Small intestine (tissue), 7 donors: ENCODE measurements at regions not wholly inside any gene's neighbourhood (a gene's known extent, or its start where the extent isn't known, plus 50 kb on each side); places are given as distances from the start of the nearest gene placed in this dataset.

Experiments used
- DNase-seq, 2 donors: peaks; one replicate each; pipeline versions ENCODE4 v3.0.0 to v3.0.0-alpha.2; 2013
- FAIRE-seq: peaks from 2 replicates; lab custom pipeline; 2012; peaks lifted over from hg19 to GRCh38; lab: Jason Lieb, UNC
- H3K27ac ChIP-seq, 3 donors: one replicate each; pipeline ENCODE4 v1.5.1; 2013; ENCODE audit warnings: low read length in 2 of 3, mild to moderate bottlenecking in 2 of 3, control low read depth in 1 of 3, inconsistent platforms in 1 of 3, low read depth in 1 of 3, moderate library complexity in 1 of 3
- H3K27me3 ChIP-seq, 3 donors: one replicate each; pipeline ENCODE4 v1.6.1; 2013; ENCODE audit warnings: low read length in 3 of 3, inconsistent platforms in 1 of 3; ENCODE audit not compliant: control insufficient read depth in 3 of 3, insufficient read depth in 3 of 3
- H3K36me3 ChIP-seq, 3 donors: one replicate each; pipeline ENCODE4 v1.6.1; 2013; ENCODE audit warnings: low read length in 3 of 3, inconsistent platforms in 1 of 3, low read depth in 1 of 3, mild to moderate bottlenecking in 1 of 3, moderate library complexity in 1 of 3; ENCODE audit not compliant: control insufficient read depth in 3 of 3, insufficient read depth in 2 of 3
- H3K4me1 ChIP-seq, 3 donors: one replicate each; pipeline ENCODE4 v1.6.1; 2013; ENCODE audit warnings: low read length in 2 of 3, inconsistent platforms in 1 of 3, low read depth in 1 of 3, mild to moderate bottlenecking in 1 of 3, moderate library complexity in 1 of 3; ENCODE audit not compliant: control insufficient read depth in 3 of 3, insufficient read depth in 2 of 3
- H3K4me3 ChIP-seq, 3 donors: one replicate each; pipeline ENCODE4 v1.5.1; 2013; ENCODE audit warnings: low read length in 3 of 3, control low read depth in 1 of 3, inconsistent platforms in 1 of 3, low read depth in 1 of 3, mild to moderate bottlenecking in 1 of 3, moderate library complexity in 1 of 3
- H3K9me3 ChIP-seq, 2 donors: one replicate each; pipeline ENCODE4 v1.6.1; 2013; ENCODE audit warnings: low read depth in 1 of 2, low read length in 1 of 2; ENCODE audit not compliant: control insufficient read depth in 2 of 2, insufficient read depth in 1 of 2
- WGBS, 3 donors: extraction: QIAGEN DNeasy Blood & Tissue Kit; methylation state at CpG; one replicate each; pipeline ENCODE4 v1.1.7; 2013; 5-methylcytosine and 5-hydroxymethylcytosine counted together
- donor health status: healthy with polysubstance abuse.
- donor health status: control.
- donor health status: control.
- donor health status: Bipolar disorder and iron deficiency.
- donor health status: healthy.

DNA sequence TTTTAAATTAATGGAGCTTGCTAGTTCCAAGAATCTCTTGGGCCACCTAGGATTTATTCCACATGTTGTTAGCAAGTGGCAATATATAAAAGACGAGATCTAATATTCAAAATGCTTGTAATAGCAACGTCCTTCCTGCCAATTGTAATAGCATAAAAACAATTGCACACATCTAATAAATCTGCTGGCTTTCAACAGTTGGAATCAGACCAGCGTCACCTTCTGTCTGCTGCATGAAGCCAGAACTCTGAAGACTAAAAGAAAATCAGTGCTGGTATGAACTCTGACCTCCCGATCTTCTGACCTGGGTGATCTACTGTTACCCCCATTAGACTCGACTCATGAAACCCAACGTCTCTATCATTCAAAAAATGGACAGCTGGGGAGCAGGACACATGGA lies 100.6 kb downstream of the DIO2 start:
- no peak overlapping the region for H3K4me3 ChIP-seq
- FAIRE-seq (no peak), DNase-seq (no peak)
- no peaks in the 10 kb centered on the region for H3K36me3 ChIP-seq
- 60 to 65% (median 63%) methylated on average over 6 of the region's 6 CpGs for WGBS, 3 donors
- H3K4me1 ChIP-seq: no peaks in the 10 kb centered on the region
- no peaks in the 10 kb centered on the region for H3K9me3 ChIP-seq
- H3K27ac ChIP-seq: no peak overlapping the region
- H3K27me3 ChIP-seq: no peaks in the 10 kb centered on the region

- H3K36me3 ChIP-seq: no peaks in the 10 kb centered on the region
- H3K27ac ChIP-seq: no peak overlapping the region
- no peak overlapping the region for H3K4me3 ChIP-seq
- no peaks in the 10 kb centered on the region for H3K4me1 ChIP-seq
- no peaks in the 10 kb centered on the region for H3K9me3 ChIP-seq
- H3K27me3 ChIP-seq: no peaks in the 10 kb centered on the region
- DNase-seq (no peak), FAIRE-seq (no peak)
- 13 to 58% (median 19%) methylated on average over 1 of the region's 1 CpG for WGBS, 3 donors
Observed at GRCh38 chr14:80109055-80109454, 102.2 kb downstream of the DIO2 start.

DNA sequence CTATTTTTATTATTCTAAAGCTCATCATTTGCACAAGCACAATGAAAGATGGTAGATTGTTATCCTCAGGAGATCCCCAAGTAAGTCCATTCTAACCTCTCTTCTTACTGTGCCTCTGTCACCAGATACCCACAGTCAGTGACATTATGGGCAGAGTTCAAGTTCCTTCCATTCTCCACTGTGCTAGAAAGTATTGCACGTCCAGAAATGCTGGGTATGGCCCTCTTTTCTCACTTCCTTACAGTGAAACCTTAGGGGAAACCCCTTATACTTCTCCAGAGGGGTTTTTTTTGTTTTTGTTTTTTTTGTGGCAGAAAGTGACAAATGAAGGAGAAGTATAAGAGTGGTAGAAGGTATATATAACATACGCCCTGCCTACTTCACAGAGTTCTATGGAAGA lies 102.9 kb downstream of the DIO2 start:
- Histone ChIP-seq H3K4me3 (no peak overlapping the region), H3K27me3 (no peaks in the 10 kb centered on the region), H3K9me3 (no peaks in the 10 kb centered on the region), H3K4me1 (no peaks in the 10 kb centered on the region), H3K36me3 (no peaks in the 10 kb centered on the region), H3K27ac (no peak overlapping the region)
- FAIRE-seq (no peak), DNase-seq (no peak)
- WGBS, 3 donors: 55 to 69% (median 67%) methylated on average over 2 of the region's 2 CpGs

DNA sequence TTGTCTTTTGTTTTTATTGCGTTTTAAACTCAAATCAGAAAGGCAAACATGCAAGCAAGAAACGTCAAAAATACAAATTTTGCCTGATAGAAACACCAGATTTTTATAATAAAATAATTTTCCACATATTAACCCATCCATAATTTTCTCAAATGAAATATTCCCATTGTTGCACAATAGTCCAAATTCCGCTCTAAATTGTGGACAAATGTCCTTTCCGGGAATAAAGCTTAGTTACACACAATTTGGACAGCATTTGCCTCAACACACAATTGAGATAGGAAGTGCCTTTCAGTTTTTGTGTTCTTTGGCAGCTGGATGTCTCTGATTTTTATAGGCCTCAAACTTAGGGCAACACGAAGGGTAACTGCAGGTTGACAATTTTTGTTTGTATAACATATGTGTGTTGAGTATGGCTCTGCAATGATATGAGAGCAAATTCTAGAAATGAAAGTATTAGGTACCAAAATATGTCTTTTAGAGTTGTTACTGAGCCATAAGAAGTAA lies 105.8 kb downstream of the DIO2 start:
- H3K27me3 ChIP-seq: no peaks in the 10 kb centered on the region
- no peaks in the 10 kb centered on the region for H3K4me1 ChIP-seq
- no peak for DNase-seq
- H3K4me3 ChIP-seq: no peak overlapping the region
- no peak for FAIRE-seq
- H3K36me3 ChIP-seq: no peaks in the 10 kb centered on the region
- H3K27ac ChIP-seq: no peak overlapping the region
- 57 to 68% (median 62%) methylated on average over 5 of the region's 5 CpGs for WGBS, 3 donors
- H3K9me3 ChIP-seq: no peaks in the 10 kb centered on the region

- FAIRE-seq: no peak
Observed at GRCh38 chr14:80101835-80102234, 109.5 kb downstream of the DIO2 start.

DNA sequence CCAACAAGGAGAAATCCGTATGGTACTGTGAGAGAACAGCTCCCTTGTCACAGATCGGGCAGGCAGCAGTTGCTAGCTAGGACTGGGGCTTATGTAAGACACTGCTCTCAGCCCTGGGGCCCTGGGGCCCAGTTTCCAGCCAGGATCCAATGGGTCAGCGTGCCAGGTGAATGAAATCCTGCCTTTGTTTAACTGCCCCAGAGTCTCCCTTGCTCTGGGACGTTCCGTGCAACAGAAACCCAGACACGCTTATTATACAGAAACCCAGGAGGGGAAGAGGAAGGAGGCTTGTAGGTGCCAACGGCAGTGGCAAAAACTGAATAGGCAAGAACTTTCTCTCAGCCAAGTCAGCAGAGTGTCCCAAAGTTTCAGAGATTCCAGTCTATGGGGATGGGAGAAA lies 110.6 kb downstream of the DIO2 start:
- H3K27me3 ChIP-seq: no peaks in the 10 kb centered on the region
- no peaks in the 10 kb centered on the region for H3K9me3 ChIP-seq
- H3K27ac ChIP-seq: no peak overlapping the region
- no peak overlapping the region for H3K4me3 ChIP-seq
- WGBS, 3 donors: 80 to 84% (median 82%) methylated on average over 7 of the region's 7 CpGs
- no peaks in the 10 kb centered on the region for H3K36me3 ChIP-seq
- DNase-seq (no peak), FAIRE-seq (no peak)
- H3K4me1 ChIP-seq: no peaks in the 10 kb centered on the region

More at GRCh38 chr14:80101835-80102234, 109.5 kb downstream of the DIO2 start:
- H3K4me1 ChIP-seq: no peaks in the 10 kb centered on the region
- no peak overlapping the region for H3K4me3 ChIP-seq
- no peaks in the 10 kb centered on the region for H3K9me3 ChIP-seq
- DNase-seq: no peak
- H3K27me3 ChIP-seq: no peaks in the 10 kb centered on the region
- no peak overlapping the region for H3K27ac ChIP-seq
- no peaks in the 10 kb centered on the region for H3K36me3 ChIP-seq

DNA sequence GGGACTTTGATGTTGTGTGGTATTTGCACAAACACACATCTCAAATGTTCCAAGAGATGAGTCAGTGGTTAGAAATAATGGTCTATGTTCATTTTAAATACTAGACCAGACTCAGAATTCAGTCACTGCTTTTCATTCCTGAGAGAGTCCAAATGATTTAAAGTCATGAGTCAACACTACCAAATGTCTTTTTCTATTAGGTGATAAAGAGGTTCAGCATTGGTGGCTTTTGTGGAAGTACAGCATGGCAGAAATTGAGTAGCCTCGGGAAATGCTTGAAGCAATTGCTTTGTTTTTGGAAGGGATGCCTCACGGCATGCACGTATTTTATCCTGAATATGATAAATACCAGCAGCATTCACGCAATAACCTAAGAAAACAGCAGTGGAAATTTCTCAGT lies 115.7 kb downstream of the DIO2 start:
- no peaks in the 10 kb centered on the region for H3K36me3 ChIP-seq
- no peak overlapping the region for H3K27ac ChIP-seq
- H3K4me3 ChIP-seq: no peak overlapping the region
- 84 to 93% (median 90%) methylated on average over 4 of the region's 4 CpGs for WGBS, 3 donors
- no peak for FAIRE-seq
- no peaks in the 10 kb centered on the region for H3K4me1 ChIP-seq
- H3K27me3 ChIP-seq: no peaks in the 10 kb centered on the region
- H3K9me3 ChIP-seq: no peaks in the 10 kb centered on the region
- no peak for DNase-seq

GRCh38 chr14:80087411-80087810 lies 123.9 kb downstream of the DIO2 start:
- Histone ChIP-seq H3K4me3 (no peak overlapping the region), H3K36me3 (no peaks in the 10 kb centered on the region), H3K27me3 (no peaks in the 10 kb centered on the region), H3K4me1 (no peaks in the 10 kb centered on the region), H3K9me3 (no peaks in the 10 kb centered on the region), H3K27ac (no peak overlapping the region)
- FAIRE-seq (no peak), DNase-seq (no peak)
- WGBS, 3 donors: 35 to 85% (median 44%) methylated on average over 1 of the region's 1 CpG

GRCh38 chr14:80084196-80084595 lies 127.1 kb downstream of the DIO2 start:
- Histone ChIP-seq H3K27ac (no peak overlapping the region), H3K4me3 (no peak overlapping the region), H3K4me1 (no peaks in the 10 kb centered on the region), H3K36me3 (no peaks in the 10 kb centered on the region), H3K9me3 (no peaks in the 10 kb centered on the region), H3K27me3 (no peaks in the 10 kb centered on the region)
- no peak for FAIRE-seq
- DNase-seq: no peak
- 82 to 94% (median 91%) methylated on average over 2 of the region's 2 CpGs for WGBS, 3 donors
